Sigmoid colon (tissue), 4 donors: ENCODE measurements at regions not wholly inside any gene's neighbourhood (a gene's known extent, or its start where the extent isn't known, plus 50 kb on each side); places are given as distances from the start of the nearest gene placed in this dataset.

Source experiments
- POLR2A ChIP-seq, 2 donors: fragments of 450-650 bp; IDR thresholded peaks; one replicate each; pipeline ENCODE4 v1.6.1; 2016; ENCODE audit warnings: antibody characterized with exemption in 2 of 2, mild to moderate bottlenecking in 2 of 2, moderate library complexity in 2 of 2
- POLR2AphosphoS5 ChIP-seq, 4 donors: sonication (generic); formaldehyde crosslinking; IDR thresholded peaks; one replicate each; pipeline ENCODE4 v1.6.1; 2017; ENCODE audit warnings: antibody characterized with exemption in 4 of 4
- TF ChIP-seq, protein P1 (sequence below), 4 experiments: fragments of 450-650 bp in 3 of 4; fragments of 200-600 bp in 1 of 4; IDR thresholded peaks; one replicate each; pipeline ENCODE4 v1.5.1; 2016 to 2019; ENCODE audit warnings: antibody characterized with exemption in 4 of 4, mild to moderate bottlenecking in 3 of 4, moderate library complexity in 2 of 4

DNA sequence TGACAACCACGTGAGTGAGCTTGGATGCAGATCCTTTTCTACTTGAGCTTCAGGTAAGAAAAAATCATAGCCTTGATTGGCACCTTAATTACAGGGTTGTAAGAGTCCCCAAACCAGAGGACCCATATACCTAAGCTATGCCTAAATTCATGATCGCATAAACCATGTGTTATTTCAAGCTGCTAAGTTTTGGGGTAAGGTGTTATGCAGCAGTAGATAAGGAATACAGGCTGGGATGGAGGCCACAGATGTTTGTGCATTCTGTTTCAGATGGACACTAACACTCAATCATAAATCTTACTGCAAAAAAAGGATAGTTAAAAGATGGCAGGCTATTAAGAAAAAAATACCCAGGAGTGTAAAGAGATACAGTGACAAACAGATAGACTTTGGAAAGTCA, 112.3 kb downstream of the ASB9 start:
- no peak for TF ChIP-seq POLR2A (IDR thresholded peaks at IDR 0.05)
- TF ChIP-seq, protein P1, sequence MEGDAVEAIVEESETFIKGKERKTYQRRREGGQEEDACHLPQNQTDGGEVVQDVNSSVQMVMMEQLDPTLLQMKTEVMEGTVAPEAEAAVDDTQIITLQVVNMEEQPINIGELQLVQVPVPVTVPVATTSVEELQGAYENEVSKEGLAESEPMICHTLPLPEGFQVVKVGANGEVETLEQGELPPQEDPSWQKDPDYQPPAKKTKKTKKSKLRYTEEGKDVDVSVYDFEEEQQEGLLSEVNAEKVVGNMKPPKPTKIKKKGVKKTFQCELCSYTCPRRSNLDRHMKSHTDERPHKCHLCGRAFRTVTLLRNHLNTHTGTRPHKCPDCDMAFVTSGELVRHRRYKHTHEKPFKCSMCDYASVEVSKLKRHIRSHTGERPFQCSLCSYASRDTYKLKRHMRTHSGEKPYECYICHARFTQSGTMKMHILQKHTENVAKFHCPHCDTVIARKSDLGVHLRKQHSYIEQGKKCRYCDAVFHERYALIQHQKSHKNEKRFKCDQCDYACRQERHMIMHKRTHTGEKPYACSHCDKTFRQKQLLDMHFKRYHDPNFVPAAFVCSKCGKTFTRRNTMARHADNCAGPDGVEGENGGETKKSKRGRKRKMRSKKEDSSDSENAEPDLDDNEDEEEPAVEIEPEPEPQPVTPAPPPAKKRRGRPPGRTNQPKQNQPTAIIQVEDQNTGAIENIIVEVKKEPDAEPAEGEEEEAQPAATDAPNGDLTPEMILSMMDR (IDR thresholded peaks at IDR 0.05): no peak
- TF ChIP-seq POLR2AphosphoS5 (IDR thresholded peaks at IDR 0.05): no peak
